ENCODE measurements at regions not wholly inside any gene's neighbourhood (a gene's known extent, or its start where the extent isn't known, plus 50 kb on each side); places are given as distances from the start of the nearest gene placed in this dataset.

- TF ChIP-seq EZH2 (IDR thresholded peaks at IDR 0.05; ENCODE audit: insufficient read depth, poor library complexity, severe bottlenecking) (no peak), EZH2phosphoT487 (IDR thresholded peaks at IDR 0.05; ENCODE audit: insufficient read depth, low read depth) (no peak)
These were observed 211.4 kb downstream of the KCNRG start for GRCh38 chr13:50226515-50227155.

Measured in GM23248 (cell line).